PFSK-1 (cell line): ENCODE measurements at regions not wholly inside any gene's neighbourhood (a gene's known extent, or its start where the extent isn't known, plus 50 kb on each side); places are given as distances from the start of the nearest gene placed in this dataset.

Source experiments
- FOXP2 ChIP-seq: optimal IDR thresholded peaks from 2 replicates; pipeline ENCODE3; 2011; ENCODE audit warnings: borderline replicate concordance, control low read depth, inconsistent platforms; ENCODE audit not compliant: insufficient read depth; ENCODE audit errors: extremely low read length, extremely low read depth
- POLR2AphosphoS5 ChIP-seq: IDR thresholded peaks from 2 replicates; pipeline ENCODE4 v1.6.1; 2012; ENCODE audit warnings: low read depth, mild to moderate bottlenecking, control low read depth, low read length, moderate library complexity
- SIN3A ChIP-seq: IDR thresholded peaks from 2 replicates; pipeline ENCODE4 v1.6.1; 2012; ENCODE audit warnings: mild to moderate bottlenecking, low read length, moderate library complexity, borderline replicate concordance; ENCODE audit not compliant: insufficient read depth
- TAF1 ChIP-seq: IDR thresholded peaks from 2 replicates; pipeline ENCODE4 v1.6.1; 2012; ENCODE audit warnings: low read length, control low read depth, borderline replicate concordance; ENCODE audit not compliant: insufficient read depth
- TF ChIP-seq, protein P1 (sequence below), 2 experiments: IDR thresholded peaks; 2 replicates each; pipeline versions ENCODE4 v1.6.1 to v1.8.0; 2011 to 2012; ENCODE audit warnings: low read depth in 2 of 2, low read length in 2 of 2, control low read depth in 1 of 2, inconsistent platforms in 1 of 2, mild to moderate bottlenecking in 1 of 2, moderate library complexity in 1 of 2; ENCODE audit not compliant: insufficient read depth in 1 of 2

GRCh38 chr11:80655834-80656233 lies 1215.0 kb upstream of the TENM4 start:
- TF ChIP-seq, protein P1, sequence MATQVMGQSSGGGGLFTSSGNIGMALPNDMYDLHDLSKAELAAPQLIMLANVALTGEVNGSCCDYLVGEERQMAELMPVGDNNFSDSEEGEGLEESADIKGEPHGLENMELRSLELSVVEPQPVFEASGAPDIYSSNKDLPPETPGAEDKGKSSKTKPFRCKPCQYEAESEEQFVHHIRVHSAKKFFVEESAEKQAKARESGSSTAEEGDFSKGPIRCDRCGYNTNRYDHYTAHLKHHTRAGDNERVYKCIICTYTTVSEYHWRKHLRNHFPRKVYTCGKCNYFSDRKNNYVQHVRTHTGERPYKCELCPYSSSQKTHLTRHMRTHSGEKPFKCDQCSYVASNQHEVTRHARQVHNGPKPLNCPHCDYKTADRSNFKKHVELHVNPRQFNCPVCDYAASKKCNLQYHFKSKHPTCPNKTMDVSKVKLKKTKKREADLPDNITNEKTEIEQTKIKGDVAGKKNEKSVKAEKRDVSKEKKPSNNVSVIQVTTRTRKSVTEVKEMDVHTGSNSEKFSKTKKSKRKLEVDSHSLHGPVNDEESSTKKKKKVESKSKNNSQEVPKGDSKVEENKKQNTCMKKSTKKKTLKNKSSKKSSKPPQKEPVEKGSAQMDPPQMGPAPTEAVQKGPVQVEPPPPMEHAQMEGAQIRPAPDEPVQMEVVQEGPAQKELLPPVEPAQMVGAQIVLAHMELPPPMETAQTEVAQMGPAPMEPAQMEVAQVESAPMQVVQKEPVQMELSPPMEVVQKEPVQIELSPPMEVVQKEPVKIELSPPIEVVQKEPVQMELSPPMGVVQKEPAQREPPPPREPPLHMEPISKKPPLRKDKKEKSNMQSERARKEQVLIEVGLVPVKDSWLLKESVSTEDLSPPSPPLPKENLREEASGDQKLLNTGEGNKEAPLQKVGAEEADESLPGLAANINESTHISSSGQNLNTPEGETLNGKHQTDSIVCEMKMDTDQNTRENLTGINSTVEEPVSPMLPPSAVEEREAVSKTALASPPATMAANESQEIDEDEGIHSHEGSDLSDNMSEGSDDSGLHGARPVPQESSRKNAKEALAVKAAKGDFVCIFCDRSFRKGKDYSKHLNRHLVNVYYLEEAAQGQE (IDR thresholded peaks at IDR 0.05; ENCODE audit: insufficient read depth in 1 of 2, low read depth in 2 of 2, low read length in 2 of 2) = no peak
- TF ChIP-seq FOXP2 (no peak), TAF1 (no peak), POLR2AphosphoS5 (no peak), SIN3A (no peak)

- TF ChIP-seq POLR2AphosphoS5 = no peak
- TF ChIP-seq, protein P1 (IDR thresholded peaks at IDR 0.05; ENCODE audit: insufficient read depth in 1 of 2, low read depth in 2 of 2, low read length in 2 of 2) = no peak
- TF ChIP-seq SIN3A = no peak
- no peak for TF ChIP-seq FOXP2
- TF ChIP-seq TAF1 = no peak
Observed at GRCh38 chr11:80650966-80651365, 1210.1 kb upstream of the TENM4 start.

DNA sequence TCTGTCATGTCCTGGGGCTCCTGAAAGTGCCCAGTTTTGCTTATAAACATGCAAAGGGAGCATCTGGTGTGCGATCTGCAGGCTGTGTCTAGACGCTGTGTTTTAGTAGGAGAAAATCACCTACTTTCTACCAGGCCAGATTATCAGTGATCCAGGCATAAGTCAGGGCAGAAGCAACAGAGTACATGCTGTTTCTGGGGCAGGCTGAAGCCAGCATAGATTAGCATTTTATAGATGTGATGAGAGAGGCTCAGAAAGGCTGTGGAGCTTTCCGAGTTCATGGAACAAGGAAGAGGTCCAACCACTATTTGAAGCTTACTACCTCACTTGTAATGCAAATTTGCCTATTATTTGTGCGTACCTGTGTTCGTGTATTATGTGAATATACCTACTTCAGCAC lies 1208.4 kb upstream of the TENM4 start:
- TF ChIP-seq TAF1 = no peak
- no peak for TF ChIP-seq SIN3A
- TF ChIP-seq, protein P1 (IDR thresholded peaks at IDR 0.05; ENCODE audit: insufficient read depth in 1 of 2, low read depth in 2 of 2, low read length in 2 of 2) = no peak
- no peak for TF ChIP-seq POLR2AphosphoS5
- no peak for TF ChIP-seq FOXP2

DNA sequence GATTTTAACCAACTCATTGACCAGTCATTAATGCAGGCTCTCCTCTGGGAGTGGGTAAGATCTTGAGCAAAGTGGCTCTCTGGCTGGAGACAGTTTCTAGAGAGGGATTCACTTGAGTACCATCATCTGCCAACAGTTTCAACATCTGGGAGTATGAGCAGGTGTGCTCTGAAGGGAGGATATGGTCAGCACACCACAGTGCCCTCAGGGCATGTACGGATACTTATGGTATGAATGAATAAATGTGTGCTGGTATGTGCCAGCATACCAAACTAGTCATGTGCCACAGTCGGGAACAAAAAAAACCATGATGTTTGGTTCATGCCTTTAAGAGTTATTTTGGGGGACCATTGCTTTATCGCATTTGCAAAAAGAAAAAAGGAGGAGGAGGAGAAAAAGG lies 1197.5 kb upstream of the TENM4 start:
- TF ChIP-seq POLR2AphosphoS5 = no peak
- no peak for TF ChIP-seq SIN3A
- no peak for TF ChIP-seq TAF1
- TF ChIP-seq, protein P1 (IDR thresholded peaks at IDR 0.05; ENCODE audit: insufficient read depth in 1 of 2, low read depth in 2 of 2, low read length in 2 of 2) = no peak
- TF ChIP-seq FOXP2 = no peak

GRCh38 chr11:80637571-80637970 lies 1196.7 kb upstream of the TENM4 start:
- TF ChIP-seq POLR2AphosphoS5 = no peak
- TF ChIP-seq, protein P1 (IDR thresholded peaks at IDR 0.05; ENCODE audit: insufficient read depth in 1 of 2, low read depth in 2 of 2, low read length in 2 of 2) = no peak
- no peak for TF ChIP-seq TAF1
- TF ChIP-seq SIN3A = no peak
- TF ChIP-seq FOXP2 = no peak
